Gastroesophageal sphincter (tissue), 4 donors: ENCODE measurements at regions not wholly inside any gene's neighbourhood (a gene's known extent, or its start where the extent isn't known, plus 50 kb on each side); places are given as distances from the start of the nearest gene placed in this dataset.
"Not testable (repeated sequence)": the region's sequence is repeated elsewhere in the genome, so short reads cannot be mapped to it uniquely, and the experiment has no call there.

ENCODE experiments used
- ATAC-seq: fragments of 150-250 bp; one replicate; pipeline ENCODE4 v1.9.1; 2016; ENCODE audit warnings: mild to moderate bottlenecking, moderate library complexity
- H3K27ac ChIP-seq, 4 donors: fragments of 200-600 bp; sonication (generic) in 3 of 4; 1 replicate in 3 of 4; 2 replicates in 1 of 4; pipeline ENCODE4 v1.5.1; 2016 to 2019
- H3K27me3 ChIP-seq: fragments of 200-600 bp; sonication (generic); one replicate; pipeline ENCODE4 v1.5.1; 2019
- H3K36me3 ChIP-seq, 2 donors: fragments of 200-600 bp; sonication (generic); one replicate each; pipeline ENCODE4 v1.5.1; 2019; ENCODE audit warnings: control low read depth in 1 of 2
- H3K4me1 ChIP-seq, 3 donors: fragments of 200-600 bp; sonication (generic); 1 replicate in 2 of 3; 2 replicates in 1 of 3; pipeline ENCODE4 v1.5.1; 2016 to 2019; ENCODE audit warnings: control low read depth in 2 of 3
- H3K4me3 ChIP-seq, 2 donors: fragments of 200-600 bp; sonication (generic); one replicate each; pipeline ENCODE4 v1.5.1; 2019; ENCODE audit warnings: mild to moderate bottlenecking in 1 of 2, moderate library complexity in 1 of 2
- H3K9me3 ChIP-seq, 3 donors: fragments of 200-600 bp; sonication (generic); one replicate each; pipeline ENCODE4 v1.5.1; 2017 to 2019; ENCODE audit warnings: control low read depth in 2 of 3
- EP300 ChIP-seq: sonication (generic); formaldehyde crosslinking; IDR thresholded peaks from one replicate; pipeline ENCODE4 v1.6.1; 2017; ENCODE audit warnings: antibody characterized with exemption, mild to moderate bottlenecking
- POLR2A ChIP-seq, 2 donors: fragments of 450-650 bp; IDR thresholded peaks; one replicate each; pipeline ENCODE4 v1.6.1; 2017; ENCODE audit warnings: antibody characterized with exemption in 2 of 2, mild to moderate bottlenecking in 2 of 2, moderate library complexity in 1 of 2
- POLR2AphosphoS5 ChIP-seq: sonication (generic); formaldehyde crosslinking; IDR thresholded peaks from one replicate; pipeline ENCODE4 v1.6.1; 2017; ENCODE audit warnings: antibody characterized with exemption
- WGBS, 2 donors: methylation state at CpG; one replicate each; pipeline ENCODE4 v1.1.5; 2018; ENCODE audit warnings: low coverage in 1 of 2; 5-methylcytosine and 5-hydroxymethylcytosine counted together
- TF ChIP-seq, protein P1 (sequence below), 4 experiments: fragments of 200-600 bp in 2 of 4; fragments of 450-650 bp in 2 of 4; sonication (generic) in 1 of 4; IDR thresholded peaks; one replicate each; pipeline ENCODE4 v1.5.1; 2017 to 2019; ENCODE audit warnings: antibody characterized with exemption in 4 of 4, mild to moderate bottlenecking in 2 of 4, moderate library complexity in 2 of 4

GRCh38 chr4:28287831-28288233 lies 1427.2 kb downstream of the STIM2 start:
- 41% methylated on average over 3 of the region's 3 CpGs for WGBS, 2 donors
- TF ChIP-seq EP300 = no peak
- Histone ChIP-seq H3K36me3 (no peaks in the 10 kb centered on the region), H3K27ac (no peak overlapping the region), H3K27me3 (no peaks in the 10 kb centered on the region), H3K4me1 (no peaks in the 10 kb centered on the region), H3K9me3 (peaks cover 0 to 9% (median 0%) of the 10 kb centered on the region in 3 donors), H3K4me3 (no peak overlapping the region)
- peak; percentile 67 for ATAC-seq

DNA sequence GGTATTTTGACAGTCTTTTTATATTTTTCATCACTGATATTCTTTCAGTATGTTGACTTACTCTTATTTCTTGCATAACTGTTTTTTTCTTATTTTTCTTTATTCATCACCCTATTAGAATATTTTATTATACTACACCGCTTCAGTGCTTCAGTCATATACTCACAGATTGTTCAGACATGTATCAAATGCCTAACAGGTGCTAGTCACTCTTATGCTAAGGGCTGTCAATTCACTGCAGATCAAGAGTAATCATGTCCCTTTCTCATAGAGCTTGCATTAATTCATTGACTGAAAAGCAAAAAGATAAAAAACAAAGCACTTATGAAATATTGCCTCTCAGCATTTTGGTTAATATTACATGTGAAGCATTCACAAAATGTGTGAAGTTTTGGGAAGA lies 1435.6 kb downstream of the STIM2 start:
- Histone ChIP-seq H3K4me1 (no peaks in the 10 kb centered on the region), H3K36me3 (no peaks in the 10 kb centered on the region), H3K9me3 (no peaks in the 10 kb centered on the region), H3K4me3 (no peak overlapping the region), H3K27ac (no peak overlapping the region), H3K27me3 (no peaks in the 10 kb centered on the region)
- no peak for ATAC-seq
- TF ChIP-seq EP300 (no peak), POLR2AphosphoS5 (no peak), POLR2A (IDR thresholded peaks at IDR 0.05) (no peak)
- TF ChIP-seq, protein P1, sequence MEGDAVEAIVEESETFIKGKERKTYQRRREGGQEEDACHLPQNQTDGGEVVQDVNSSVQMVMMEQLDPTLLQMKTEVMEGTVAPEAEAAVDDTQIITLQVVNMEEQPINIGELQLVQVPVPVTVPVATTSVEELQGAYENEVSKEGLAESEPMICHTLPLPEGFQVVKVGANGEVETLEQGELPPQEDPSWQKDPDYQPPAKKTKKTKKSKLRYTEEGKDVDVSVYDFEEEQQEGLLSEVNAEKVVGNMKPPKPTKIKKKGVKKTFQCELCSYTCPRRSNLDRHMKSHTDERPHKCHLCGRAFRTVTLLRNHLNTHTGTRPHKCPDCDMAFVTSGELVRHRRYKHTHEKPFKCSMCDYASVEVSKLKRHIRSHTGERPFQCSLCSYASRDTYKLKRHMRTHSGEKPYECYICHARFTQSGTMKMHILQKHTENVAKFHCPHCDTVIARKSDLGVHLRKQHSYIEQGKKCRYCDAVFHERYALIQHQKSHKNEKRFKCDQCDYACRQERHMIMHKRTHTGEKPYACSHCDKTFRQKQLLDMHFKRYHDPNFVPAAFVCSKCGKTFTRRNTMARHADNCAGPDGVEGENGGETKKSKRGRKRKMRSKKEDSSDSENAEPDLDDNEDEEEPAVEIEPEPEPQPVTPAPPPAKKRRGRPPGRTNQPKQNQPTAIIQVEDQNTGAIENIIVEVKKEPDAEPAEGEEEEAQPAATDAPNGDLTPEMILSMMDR (IDR thresholded peaks at IDR 0.05) = no peak
- WGBS, 2 donors = 75 to 83% methylated on average over 1 of the region's 1 CpG

GRCh38 chr4:28310926-28311325 lies 1450.3 kb downstream of the STIM2 start:
- H3K27ac ChIP-seq = no peak overlapping the region
- no peaks in the 10 kb centered on the region for H3K9me3 ChIP-seq
- H3K36me3 ChIP-seq = no peaks in the 10 kb centered on the region
- TF ChIP-seq POLR2A (IDR thresholded peaks at IDR 0.05) = no peak
- no peak for TF ChIP-seq EP300
- TF ChIP-seq POLR2AphosphoS5 = no peak
- TF ChIP-seq, protein P1 (IDR thresholded peaks at IDR 0.05) = no peak
- no peaks in the 10 kb centered on the region for H3K27me3 ChIP-seq
- no peaks in the 10 kb centered on the region for H3K4me1 ChIP-seq
- WGBS, 2 donors = 75 to 91% methylated on average over 2 of the region's 2 CpGs
- no peak for ATAC-seq
- H3K4me3 ChIP-seq = no peak overlapping the region

- H3K4me1 ChIP-seq, H3K36me3 ChIP-seq, H3K27ac ChIP-seq, H3K27me3 ChIP-seq, H3K4me3 ChIP-seq, ATAC-seq, H3K9me3 ChIP-seq: not testable (repeated sequence)
- 85 to 100% methylated on average over 1 to 7 of the region's 11 CpGs for WGBS, 2 donors
Observed at GRCh38 chr4:28312497-28312896, 1451.9 kb downstream of the STIM2 start.

DNA sequence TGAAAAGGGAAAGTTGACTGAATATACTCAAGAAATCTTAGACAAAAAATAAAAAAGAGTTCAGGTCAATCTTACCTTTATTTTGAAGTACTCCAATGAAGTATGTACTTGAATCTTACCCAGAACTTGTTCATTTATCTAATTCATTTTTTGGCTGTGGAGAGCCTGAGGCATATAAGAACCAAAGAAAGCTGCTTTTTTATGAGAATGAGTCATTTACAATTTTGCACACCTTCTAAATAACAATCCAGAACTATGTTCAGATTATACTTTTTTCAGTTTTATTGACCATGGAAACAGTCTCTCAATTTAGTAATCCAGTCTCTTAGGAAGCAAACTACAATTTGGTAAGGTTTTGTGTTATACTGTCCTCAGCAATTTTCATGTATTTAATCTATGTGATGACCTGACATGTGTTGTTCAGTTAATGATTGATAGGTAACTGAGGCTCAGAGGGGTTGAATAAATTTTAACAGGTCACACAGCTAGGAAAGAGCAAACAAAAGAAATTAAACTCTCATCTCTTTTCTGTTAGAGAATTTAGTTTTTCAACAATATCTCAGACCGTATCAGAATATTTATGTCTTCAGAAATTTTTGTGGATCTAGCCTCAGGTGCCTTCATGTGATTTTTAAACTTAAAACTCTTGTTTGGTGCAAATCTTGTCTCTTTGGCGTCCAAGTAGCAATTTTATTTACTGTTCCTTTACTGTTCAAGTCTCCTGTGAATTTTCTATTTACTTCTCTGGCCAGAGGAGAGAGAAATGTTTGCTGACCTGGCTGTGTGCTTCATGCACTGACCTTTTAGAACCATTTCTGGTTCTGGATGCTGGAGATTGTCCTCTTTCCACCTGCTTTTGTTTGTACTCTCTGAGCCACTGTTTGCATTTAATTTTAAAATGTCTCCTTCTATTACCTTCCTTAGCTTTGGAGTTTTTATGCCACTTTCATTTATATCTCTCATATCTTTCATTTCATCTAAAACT lies 1453.4 kb downstream of the STIM2 start:
- H3K36me3 ChIP-seq = no peaks in the 10 kb centered on the region
- no peak overlapping the region for H3K27ac ChIP-seq
- 60 to 85% methylated on average over 2 of the region's 2 CpGs for WGBS, 2 donors

More for the DNA sequence above, 1453.4 kb downstream of the STIM2 start:
- Histone ChIP-seq H3K4me3 (no peak overlapping the region), H3K9me3 (no peaks in the 10 kb centered on the region), H3K4me1 (no peaks in the 10 kb centered on the region), H3K27me3 (no peaks in the 10 kb centered on the region)
- TF ChIP-seq, protein P1 (IDR thresholded peaks at IDR 0.05) = no peak
- TF ChIP-seq EP300 (no peak), POLR2AphosphoS5 (no peak), POLR2A (IDR thresholded peaks at IDR 0.05) (no peak)
- no peak for ATAC-seq
